ENCODE measurements at regions not wholly inside any gene's neighbourhood (a gene's known extent, or its start where the extent isn't known, plus 50 kb on each side); places are given as distances from the start of the nearest gene placed in this dataset.

GRCh38 chr18:61729322-61729721, 163.5 kb downstream of the RNF152 start:
- Histone ChIP-seq H3K27me3 (no peaks in the 10 kb centered on the region), H3K27ac (no peak overlapping the region), H3K36me3 (no peaks in the 10 kb centered on the region), H3K4me3 (no peak overlapping the region), H3K9me3 (peaks cover 5% of the 10 kb centered on the region), H3K4me1 (peaks cover 19% of the 10 kb centered on the region)
- TF ChIP-seq EP300 (IDR thresholded peaks at IDR 0.05): no peak
- TF ChIP-seq CTCF (IDR thresholded peaks at IDR 0.05): no peak
- no peak for TF ChIP-seq POLR2A (IDR thresholded peaks at IDR 0.05)
- no peak for TF ChIP-seq POLR2AphosphoS5 (IDR thresholded peaks at IDR 0.05)
- DNase-seq (ENCODE audit: low spot score in 2 of 2): no peak

- no peak for DNase-seq (ENCODE audit: low spot score in 2 of 2)
- TF ChIP-seq CTCF (IDR thresholded peaks at IDR 0.05): no peak
- no peak for TF ChIP-seq POLR2AphosphoS5 (IDR thresholded peaks at IDR 0.05)
- TF ChIP-seq POLR2A (IDR thresholded peaks at IDR 0.05): no peak
- Histone ChIP-seq H3K27me3 (no peaks in the 10 kb centered on the region), H3K4me1 (peaks cover 10% of the 10 kb centered on the region), H3K4me3 (no peak overlapping the region), H3K27ac (no peak overlapping the region), H3K36me3 (no peaks in the 10 kb centered on the region), H3K9me3 (peaks cover 5% of the 10 kb centered on the region)
- 87% methylated on average over 4 of the region's 4 CpGs for WGBS
Observed at GRCh38 chr18:61727241-61728193, 165.3 kb downstream of the RNF152 start.

- DNase-seq (ENCODE audit: low spot score in 2 of 2): no peak
- TF ChIP-seq POLR2AphosphoS5 (IDR thresholded peaks at IDR 0.05) (no peak), EP300 (IDR thresholded peaks at IDR 0.05) (no peak), POLR2A (IDR thresholded peaks at IDR 0.05) (no peak), CTCF (IDR thresholded peaks at IDR 0.05) (no peak)
- 74% methylated on average over 8 of the region's 8 CpGs for WGBS
Observed at GRCh38 chr18:61724532-61724931, 168.3 kb downstream of the RNF152 start.

GRCh38 chr18:61722247-61722646, 170.6 kb downstream of the RNF152 start:
- 92% methylated on average over 2 of the region's 2 CpGs for WGBS
- no peaks in the 10 kb centered on the region for H3K27me3 ChIP-seq
- no peaks in the 10 kb centered on the region for H3K4me1 ChIP-seq
- TF ChIP-seq POLR2AphosphoS5 (IDR thresholded peaks at IDR 0.05) (no peak), CTCF (IDR thresholded peaks at IDR 0.05) (no peak), POLR2A (IDR thresholded peaks at IDR 0.05) (no peak), EP300 (IDR thresholded peaks at IDR 0.05) (no peak)
- H3K36me3 ChIP-seq: no peaks in the 10 kb centered on the region
- H3K9me3 ChIP-seq: peaks cover 5% of the 10 kb centered on the region
- no peak overlapping the region for H3K4me3 ChIP-seq
- no peak overlapping the region for H3K27ac ChIP-seq
- DNase-seq (ENCODE audit: low spot score in 2 of 2): no peak

More at GRCh38 chr18:61724532-61724931, 168.3 kb downstream of the RNF152 start:
- Histone ChIP-seq H3K4me1 (no peaks in the 10 kb centered on the region), H3K9me3 (peaks cover 5% of the 10 kb centered on the region), H3K27me3 (no peaks in the 10 kb centered on the region), H3K36me3 (no peaks in the 10 kb centered on the region), H3K4me3 (no peak overlapping the region), H3K27ac (no peak overlapping the region)

- Histone ChIP-seq H3K27ac (no peak overlapping the region), H3K4me3 (no peak overlapping the region), H3K4me1 (no peaks in the 10 kb centered on the region), H3K27me3 (no peaks in the 10 kb centered on the region), H3K9me3 (no peaks in the 10 kb centered on the region), H3K36me3 (no peaks in the 10 kb centered on the region)
- WGBS: 70% methylated on average over 5 of the region's 5 CpGs
- DNase-seq (ENCODE audit: low spot score in 2 of 2): no peak
- TF ChIP-seq CTCF (IDR thresholded peaks at IDR 0.05) (no peak), POLR2AphosphoS5 (IDR thresholded peaks at IDR 0.05) (no peak), EP300 (IDR thresholded peaks at IDR 0.05) (no peak)
Observed at GRCh38 chr18:61720496-61720895, 172.3 kb downstream of the RNF152 start.
